ENCODE measurements at regions not wholly inside any gene's neighbourhood (a gene's known extent, or its start where the extent isn't known, plus 50 kb on each side); places are given as distances from the start of the nearest gene placed in this dataset.

- in situ Hi-C loops (cut with HindIII; ENCODE audit: low sequenced_read_pairs) = loop anchor here (10.0 kb wide), 1 partner anchor 48 kb away; no protein-coding TSS in a partner anchor
Measured at GRCh38 chr5:103902893-103903292, 340.3 kb upstream of the NUDT12 start.

GRCh38 chr5:103901885-103902284, 339.3 kb upstream of the NUDT12 start:
- in situ Hi-C loops (cut with HindIII; ENCODE audit: low sequenced_read_pairs) = loop anchor here (10.0 kb wide), 1 partner anchor 47 kb away; no protein-coding TSS in a partner anchor

GRCh38 chr5:103896593-103896992, 334.0 kb upstream of the NUDT12 start:
- in situ Hi-C loops (cut with HindIII; ENCODE audit: low sequenced_read_pairs) = no loop called here

- in situ Hi-C loops (cut with HindIII; ENCODE audit: low sequenced_read_pairs) = no loop called here
Measured at GRCh38 chr5:103895738-103896137, 333.1 kb upstream of the NUDT12 start.

GRCh38 chr5:103894882-103895281, 332.3 kb upstream of the NUDT12 start:
- in situ Hi-C loops (cut with HindIII; ENCODE audit: low sequenced_read_pairs) = no loop called here

- in situ Hi-C loops (cut with HindIII; ENCODE audit: low sequenced_read_pairs) = no loop called here
Measured at GRCh38 chr5:103891151-103891550, 328.6 kb upstream of the NUDT12 start.

GRCh38 chr5:103890313-103890712, 327.7 kb upstream of the NUDT12 start:
- in situ Hi-C loops (cut with HindIII; ENCODE audit: low sequenced_read_pairs) = no loop called here

- in situ Hi-C loops (cut with HindIII; ENCODE audit: low sequenced_read_pairs) = no loop called here
Measured at GRCh38 chr5:103889500-103890209, 327.1 kb upstream of the NUDT12 start.

- in situ Hi-C loops (cut with HindIII; ENCODE audit: low sequenced_read_pairs) = no loop called here
Measured at GRCh38 chr5:103886826-103887225, 324.2 kb upstream of the NUDT12 start.

GRCh38 chr5:103883143-103883542, 320.6 kb upstream of the NUDT12 start:
- in situ Hi-C loops (cut with HindIII; ENCODE audit: low sequenced_read_pairs) = no loop called here

GRCh38 chr5:103881560-103881959, 319.0 kb upstream of the NUDT12 start:
- in situ Hi-C loops (cut with HindIII; ENCODE audit: low sequenced_read_pairs) = no loop called here

- in situ Hi-C loops (cut with HindIII; ENCODE audit: low sequenced_read_pairs) = no loop called here
Measured at GRCh38 chr5:103867857-103868598, 305.4 kb upstream of the NUDT12 start.

- in situ Hi-C loops (cut with HindIII; ENCODE audit: low sequenced_read_pairs) = no loop called here
Measured at GRCh38 chr5:103866169-103866568, 303.6 kb upstream of the NUDT12 start.

GRCh38 chr5:103862398-103862797, 299.8 kb upstream of the NUDT12 start:
- in situ Hi-C loops (cut with HindIII; ENCODE audit: low sequenced_read_pairs) = no loop called here

GRCh38 chr5:103860327-103860726, 297.7 kb upstream of the NUDT12 start:
- in situ Hi-C loops (cut with HindIII; ENCODE audit: low sequenced_read_pairs) = no loop called here

GRCh38 chr5:103858367-103858766, 295.8 kb upstream of the NUDT12 start:
- in situ Hi-C loops (cut with HindIII; ENCODE audit: low sequenced_read_pairs) = loop anchor here (10.0 kb wide), 1 partner anchor 46 kb away; no protein-coding TSS in a partner anchor

GRCh38 chr5:103851091-103851490, 288.5 kb upstream of the NUDT12 start:
- in situ Hi-C loops (cut with HindIII; ENCODE audit: low sequenced_read_pairs) = loop anchor here (10.0 kb wide), 1 partner anchor 54 kb away; no protein-coding TSS in a partner anchor

GRCh38 chr5:103849934-103850333, 287.3 kb upstream of the NUDT12 start:
- in situ Hi-C loops (cut with HindIII; ENCODE audit: low sequenced_read_pairs) = loop anchor here (10.0 kb wide), 1 partner anchor 55 kb away; no protein-coding TSS in a partner anchor

- in situ Hi-C loops (cut with HindIII; ENCODE audit: low sequenced_read_pairs) = no loop called here
Measured at GRCh38 chr5:103847060-103847459, 284.5 kb upstream of the NUDT12 start.

GRCh38 chr5:103842936-103843335, 280.3 kb upstream of the NUDT12 start:
- in situ Hi-C loops (cut with HindIII; ENCODE audit: low sequenced_read_pairs) = no loop called here

GRCh38 chr5:103840600-103840999, 278.0 kb upstream of the NUDT12 start:
- in situ Hi-C loops (cut with HindIII; ENCODE audit: low sequenced_read_pairs) = no loop called here

GRCh38 chr5:103834216-103834615, 271.6 kb upstream of the NUDT12 start:
- in situ Hi-C loops (cut with HindIII; ENCODE audit: low sequenced_read_pairs) = no loop called here

Measured in endothelial cell of hepatic sinusoid (primary cell).